ENCODE measurements at regions not wholly inside any gene's neighbourhood (a gene's known extent, or its start where the extent isn't known, plus 50 kb on each side); places are given as distances from the start of the nearest gene placed in this dataset.

GRCh38 chr14:94935706-94936300 lies 165.9 kb upstream of the GSC start:
- TF ChIP-seq CTCF (conservative IDR thresholded peaks at IDR 0.05; ENCODE audit: low read depth in 2 of 2) (no peak), POLR2AphosphoS5 (IDR thresholded peaks at IDR 0.05; ENCODE audit: low read depth) (no peak), EZH2 (IDR thresholded peaks at IDR 0.05; ENCODE audit: low read depth, unreplicated experiment) (no peak), EZH2phosphoT487 (IDR thresholded peaks at IDR 0.05; ENCODE audit: unreplicated experiment) (no peak), JUNB (IDR thresholded peaks at IDR 0.05; ENCODE audit: unreplicated experiment) (no peak), CREB1 (CRISPR knock-in tag; IDR thresholded peaks at IDR 0.05; ENCODE audit: low read depth) (no peak), STAT1 (IDR thresholded peaks at IDR 0.05; ENCODE audit: unreplicated experiment) (no peak), ZNF331 (CRISPR knock-in tag; IDR thresholded peaks at IDR 0.05; ENCODE audit: low read depth) (no peak)
